ENCODE measurements at regions not wholly inside any gene's neighbourhood (a gene's known extent, or its start where the extent isn't known, plus 50 kb on each side); places are given as distances from the start of the nearest gene placed in this dataset.

DNA sequence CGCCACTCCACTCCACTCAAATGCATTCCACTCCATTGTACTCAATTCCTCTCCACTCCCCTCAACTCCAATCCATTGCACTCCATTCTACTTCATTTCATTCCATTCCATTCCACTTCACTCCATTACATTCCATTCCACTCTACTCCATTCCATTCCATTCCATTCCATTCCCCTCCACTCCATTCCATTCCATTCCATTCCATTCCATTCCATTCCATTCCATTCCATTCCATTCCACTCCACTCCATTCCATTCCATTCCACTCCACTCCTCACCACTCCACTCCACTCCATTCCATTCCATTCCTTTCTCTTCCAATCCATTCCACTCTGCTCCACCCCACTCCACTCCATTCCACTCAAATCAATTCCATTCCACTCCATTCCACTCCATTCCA, 1459.9 kb downstream of the TSPY10 start:
- Histone ChIP-seq H3K18ac (ENCODE audit: insufficient read length, low read depth, low read length) (no peak overlapping the region), H3K27ac (ENCODE audit: insufficient read length, low read depth, low read length) (no peak overlapping the region), H3K56ac (ENCODE audit: insufficient read length, low read depth, low read length) (no peak overlapping the region), H3K23me2 (ENCODE audit: insufficient read length, low read depth, low read length, poor library complexity, severe bottlenecking) (no peaks in the 10 kb centered on the region), H2BK20ac (ENCODE audit: low read depth, low read length, poor library complexity, severe bottlenecking) (no peak overlapping the region), H2BK5ac (ENCODE audit: insufficient read length, low read length) (no peak overlapping the region), H2BK15ac (ENCODE audit: low read depth, low read length) (no peak overlapping the region), H3K27me3 (ENCODE audit: insufficient read depth, low read length) (no peaks in the 10 kb centered on the region), H3T11ph (ENCODE audit: low read length) (no peak overlapping the region), H3K23ac (ENCODE audit: insufficient read length, low read depth, low read length) (no peak overlapping the region), H3K9me3 (ENCODE audit: control insufficient read depth, low read depth, low read length) (peaks cover 99% of the 10 kb centered on the region), H3K4ac (ENCODE audit: low read depth, low read length) (no peak overlapping the region), H3K4me1 (ENCODE audit: insufficient read depth, low read length) (no peaks in the 10 kb centered on the region), H3K79me1 (ENCODE audit: insufficient read depth, low read depth, low read length, poor library complexity, severe bottlenecking) (no peaks in the 10 kb centered on the region), H2AK5ac (ENCODE audit: insufficient read length, low read length) (no peak overlapping the region), H2BK12ac (ENCODE audit: insufficient read length, low read depth, low read length) (no peak overlapping the region), H3K79me2 (ENCODE audit: insufficient read depth, low read length) (no peaks in the 10 kb centered on the region), H2BK120ac (ENCODE audit: low read depth, low read length, poor library complexity, severe bottlenecking) (no peak overlapping the region), H2AFZ (ENCODE audit: low read length) (no peak overlapping the region), H4K91ac (ENCODE audit: insufficient read length, low read depth, low read length) (no peak overlapping the region), H4K5ac (ENCODE audit: insufficient read length, low read depth, low read length) (no peak overlapping the region), H3K4me2 (ENCODE audit: insufficient read depth, insufficient read length, low read length) (no peak overlapping the region), H4K20me1 (ENCODE audit: control insufficient read depth, insufficient read depth, insufficient read length) (no peaks in the 10 kb centered on the region), H3K14ac (ENCODE audit: insufficient read depth, low read length) (no peak overlapping the region), H4K8ac (replicated peaks; ENCODE audit: insufficient read length, low read depth, low read length) (no peak overlapping the region), H3K9ac (ENCODE audit: extremely low read depth, insufficient read length, low read length) (no peak overlapping the region)
- no CpG with 5 or more reads among the region's 1 CpG for WGBS (ENCODE audit: extremely low coverage, insufficient read length, low lambda C conversion rate)
- Mint-ChIP-seq H3K9me3 (peaks cover 92 to 98% of the 10 kb centered on the region in 2 experiments), H3K27ac (no peak overlapping the region), H3K27me3 (ENCODE audit: low read depth) (peaks cover 2% of the 10 kb centered on the region; the same call in 1 of the 2 replicates), H3K36me3 (ENCODE audit: insufficient read depth in 1 of 3, low read depth in 3 of 3) (peaks cover 37 to 67% (median 40%) of the 10 kb centered on the region in 3 experiments; a peak in 6 of 7 replicates), H3K4me1 (no peaks in the 10 kb centered on the region), H3K4me3 (no peak overlapping the region)
- DNase-seq: no peak
- TF ChIP-seq CTCF (conservative IDR thresholded peaks at IDR 0.05): no peak

All from H9 (cell line).